Fibroblast of lung (primary cell): ENCODE measurements at regions not wholly inside any gene's neighbourhood (a gene's known extent, or its start where the extent isn't known, plus 50 kb on each side); places are given as distances from the start of the nearest gene placed in this dataset.

Experiments used
- DNase-seq, 2 donors: peaks; one replicate each; pipeline versions ENCODE4 v3.0.0 to v3.0.0-alpha.2; 2010; ENCODE audit warnings: low read depth in 2 of 2
- H2AFZ ChIP-seq: 2 replicates; pipeline ENCODE4 v1.5.1; 2012; ENCODE audit warnings: low read length, control low read depth, inconsistent platforms
- H3K27ac ChIP-seq: 2 replicates; pipeline ENCODE4 v1.5.1; 2011; ENCODE audit warnings: low read length, control low read depth; ENCODE audit not compliant: insufficient read depth
- H3K27me3 ChIP-seq: 2 replicates; pipeline ENCODE4 v1.5.1; 2011; ENCODE audit warnings: mild to moderate bottlenecking, low read length; ENCODE audit not compliant: control insufficient read depth, insufficient read depth
- H3K36me3 ChIP-seq: 2 replicates; pipeline ENCODE4 v1.5.1; 2011; ENCODE audit warnings: low read length; ENCODE audit not compliant: control insufficient read depth, insufficient read depth
- H3K4me1 ChIP-seq: 2 replicates; pipeline ENCODE4 v1.5.1; 2011; ENCODE audit warnings: low read length; ENCODE audit not compliant: control insufficient read depth, insufficient read depth; ENCODE audit errors: extremely low read depth
- H3K4me2 ChIP-seq: 2 replicates; pipeline ENCODE4 v1.5.1; 2011; ENCODE audit warnings: low read length, control low read depth; ENCODE audit not compliant: insufficient read depth; ENCODE audit errors: extremely low read depth
- H3K4me3 ChIP-seq, 4 experiments: fragments of 200-600 bp in 1 of 4; sonication (generic) in 1 of 4; replicated peaks in 1 of 4; 2 replicates each; pipeline ENCODE4 v1.5.1; 2011 to 2016; ENCODE audit warnings: low read length in 4 of 4, low read depth in 3 of 4, mild to moderate bottlenecking in 3 of 4, control low read depth in 2 of 4, inconsistent platforms in 1 of 4, mixed read lengths in 1 of 4; ENCODE audit not compliant: insufficient read depth in 1 of 4; ENCODE audit errors: control extremely low read depth in 1 of 4
- H3K79me2 ChIP-seq: 2 replicates; pipeline ENCODE4 v1.5.1; 2012; ENCODE audit warnings: mild to moderate bottlenecking, low read length, inconsistent platforms; ENCODE audit not compliant: control insufficient read depth, insufficient read depth
- H3K9ac ChIP-seq: 2 replicates; pipeline ENCODE4 v1.5.1; 2011; ENCODE audit warnings: mild to moderate bottlenecking, low read length, control low read depth; ENCODE audit not compliant: insufficient read depth
- H3K9me3 ChIP-seq: 2 replicates; pipeline ENCODE4 v1.5.1; 2012; ENCODE audit warnings: low read depth, low read length; ENCODE audit not compliant: control insufficient read depth, insufficient read depth
- H4K20me1 ChIP-seq: 2 replicates; pipeline ENCODE4 v1.5.1; 2011; ENCODE audit warnings: low read length; ENCODE audit not compliant: control insufficient read depth, insufficient read depth; ENCODE audit errors: extremely low read depth
- CTCF ChIP-seq, 2 donors: IDR thresholded peaks in 1 of 2; conservative IDR thresholded peaks in 1 of 2; 1 replicate in 1 of 2; 2 replicates in 1 of 2; pipeline ENCODE4 v1.5.1; 2011 to 2012; ENCODE audit warnings: low read length in 2 of 2, control low read depth in 1 of 2, inconsistent platforms in 1 of 2, low read depth in 1 of 2, mild to moderate bottlenecking in 1 of 2
- EZH2 ChIP-seq: IDR thresholded peaks from 2 replicates; pipeline ENCODE4 v1.5.1; 2012; ENCODE audit warnings: low read length, control low read depth, mild to moderate bottlenecking; ENCODE audit errors: missing control alignments

- Histone ChIP-seq H2AFZ (no peak overlapping the region), H3K27me3 (no peaks in the 10 kb centered on the region), H3K79me2 (no peaks in the 10 kb centered on the region), H3K9ac (no peak overlapping the region), H3K36me3 (no peaks in the 10 kb centered on the region), H3K4me3 (no peak overlapping the region), H4K20me1 (no peaks in the 10 kb centered on the region), H3K9me3 (no peaks in the 10 kb centered on the region), H3K27ac (no peak overlapping the region), H3K4me1 (no peaks in the 10 kb centered on the region), H3K4me2 (no peak overlapping the region)
- DNase-seq: no peak
- TF ChIP-seq EZH2: no peak
- TF ChIP-seq CTCF (conservative IDR thresholded peaks at IDR 0.05 in 1 of 2, IDR thresholded peaks at IDR 0.05 in 1 of 2; ENCODE audit: low read depth in 1 of 2, low read length in 2 of 2): no peak
Measured at GRCh38 chr4:177511611-177512010, 69.4 kb upstream of the AGA start.

DNA sequence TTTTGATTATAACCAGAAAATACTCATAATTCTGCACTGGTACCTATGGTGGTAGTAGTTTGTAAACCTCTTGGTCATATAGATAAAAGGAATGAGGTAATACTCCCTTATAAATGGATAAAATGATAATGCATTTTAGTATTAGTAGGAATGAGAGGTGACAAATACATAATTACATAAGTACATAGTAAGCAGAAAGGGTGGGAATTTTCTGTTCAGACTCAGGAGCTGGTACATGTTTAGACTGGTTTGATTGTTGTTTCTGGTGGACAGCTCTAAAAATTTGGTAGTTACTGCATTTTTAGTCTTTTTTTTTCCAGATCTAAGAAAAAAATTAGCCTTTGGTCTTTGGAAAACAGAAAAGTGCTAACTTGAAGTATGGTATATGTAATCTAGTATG is 70.4 kb upstream of the AGA start:
- Histone ChIP-seq H3K4me1 (no peaks in the 10 kb centered on the region), H3K27me3 (no peaks in the 10 kb centered on the region), H3K27ac (no peak overlapping the region), H3K4me3 (no peak overlapping the region), H4K20me1 (no peaks in the 10 kb centered on the region), H2AFZ (no peak overlapping the region), H3K36me3 (no peaks in the 10 kb centered on the region), H3K79me2 (no peaks in the 10 kb centered on the region), H3K9me3 (no peaks in the 10 kb centered on the region), H3K4me2 (no peak overlapping the region), H3K9ac (no peak overlapping the region)
- DNase-seq: no peak
- no peak for TF ChIP-seq CTCF (conservative IDR thresholded peaks at IDR 0.05 in 1 of 2, IDR thresholded peaks at IDR 0.05 in 1 of 2; ENCODE audit: low read depth in 1 of 2, low read length in 2 of 2)
- no peak for TF ChIP-seq EZH2

DNA sequence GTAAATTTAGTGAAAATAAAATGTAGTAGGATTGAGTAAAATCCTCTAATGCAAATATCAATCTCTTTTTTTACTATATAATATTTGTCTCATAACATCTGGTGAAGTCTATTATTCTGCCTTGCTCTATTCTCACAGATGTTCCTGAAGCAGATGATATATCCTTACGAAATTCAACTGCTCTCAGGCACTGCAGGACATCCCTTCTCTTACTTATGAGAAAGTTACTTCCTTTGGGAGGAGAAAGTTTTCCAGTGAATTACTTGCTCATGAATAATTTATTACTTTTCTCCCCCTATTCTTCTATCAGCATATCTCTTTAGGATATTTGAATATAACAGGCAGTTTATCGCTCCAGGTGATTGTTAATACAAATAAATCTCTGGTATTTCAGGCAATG is 75.6 kb upstream of the AGA start:
- TF ChIP-seq CTCF (conservative IDR thresholded peaks at IDR 0.05 in 1 of 2, IDR thresholded peaks at IDR 0.05 in 1 of 2; ENCODE audit: low read depth in 1 of 2, low read length in 2 of 2) (no peak), EZH2 (no peak)

More for the DNA sequence above, 75.6 kb upstream of the AGA start:
- H3K79me2 ChIP-seq: no peaks in the 10 kb centered on the region
- H2AFZ ChIP-seq: no peak overlapping the region
- no peak for DNase-seq
- H3K4me1 ChIP-seq: no peaks in the 10 kb centered on the region
- H3K27ac ChIP-seq: no peak overlapping the region
- H4K20me1 ChIP-seq: no peaks in the 10 kb centered on the region
- H3K27me3 ChIP-seq: no peaks in the 10 kb centered on the region
- no peak overlapping the region for H3K4me2 ChIP-seq
- no peak overlapping the region for H3K9ac ChIP-seq
- no peaks in the 10 kb centered on the region for H3K9me3 ChIP-seq
- no peaks in the 10 kb centered on the region for H3K36me3 ChIP-seq
- H3K4me3 ChIP-seq: no peak overlapping the region
